ENCODE measurements at regions not wholly inside any gene's neighbourhood (a gene's known extent, or its start where the extent isn't known, plus 50 kb on each side); places are given as distances from the start of the nearest gene placed in this dataset.
"Not testable (repeated sequence)": the region's sequence is repeated elsewhere in the genome, so short reads cannot be mapped to it uniquely, and the experiment has no call there.

GRCh38 chr12:91460469-91460868, 277.9 kb upstream of the DCN start:
- DNase-seq (ENCODE audit: low spot score) = no peak

DNA sequence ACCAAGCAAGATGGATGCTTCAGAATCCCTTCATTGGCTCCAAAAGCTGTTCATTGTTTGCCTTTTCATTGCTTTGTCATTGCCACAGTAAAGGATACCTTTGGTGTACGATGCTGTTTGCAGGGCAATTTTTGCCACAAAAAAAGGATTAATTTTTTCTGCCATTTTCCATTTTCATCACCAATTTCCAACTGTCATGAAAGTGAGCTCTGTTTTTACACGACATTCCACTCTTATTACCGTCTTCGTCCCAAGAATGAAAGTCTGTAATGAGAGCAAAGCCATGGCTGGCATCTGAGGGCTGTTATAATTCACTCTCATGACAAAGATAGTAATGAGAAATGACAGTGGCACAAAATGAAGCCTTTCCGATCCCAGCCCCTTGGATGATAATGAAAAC, 272.7 kb upstream of the DCN start:
- DNase-seq (ENCODE audit: low spot score) = no peak

DNA sequence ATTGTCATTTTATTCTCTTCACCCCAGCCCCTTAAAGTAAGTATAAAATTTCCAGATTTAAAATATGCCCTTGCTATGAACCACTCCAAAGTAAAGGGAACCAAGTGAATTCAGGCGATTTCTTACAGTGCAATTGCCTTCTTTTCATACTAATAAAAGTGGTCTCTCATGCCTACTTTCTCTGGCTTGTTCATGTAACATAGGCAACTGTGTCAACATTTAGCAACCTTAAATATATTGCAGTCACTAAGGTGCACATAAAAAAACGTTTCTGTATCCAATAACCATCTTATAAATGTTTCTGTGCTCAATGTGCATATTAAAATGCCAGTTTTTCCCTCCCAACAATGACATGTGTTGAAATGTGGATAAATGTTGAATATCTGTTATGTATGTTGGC, 271.6 kb upstream of the DCN start:
- no peak for DNase-seq (ENCODE audit: low spot score)

- not testable (repeated sequence) for DNase-seq (ENCODE audit: low spot score)
These were observed 269.8 kb upstream of the DCN start for GRCh38 chr12:91452464-91452863.

DNA sequence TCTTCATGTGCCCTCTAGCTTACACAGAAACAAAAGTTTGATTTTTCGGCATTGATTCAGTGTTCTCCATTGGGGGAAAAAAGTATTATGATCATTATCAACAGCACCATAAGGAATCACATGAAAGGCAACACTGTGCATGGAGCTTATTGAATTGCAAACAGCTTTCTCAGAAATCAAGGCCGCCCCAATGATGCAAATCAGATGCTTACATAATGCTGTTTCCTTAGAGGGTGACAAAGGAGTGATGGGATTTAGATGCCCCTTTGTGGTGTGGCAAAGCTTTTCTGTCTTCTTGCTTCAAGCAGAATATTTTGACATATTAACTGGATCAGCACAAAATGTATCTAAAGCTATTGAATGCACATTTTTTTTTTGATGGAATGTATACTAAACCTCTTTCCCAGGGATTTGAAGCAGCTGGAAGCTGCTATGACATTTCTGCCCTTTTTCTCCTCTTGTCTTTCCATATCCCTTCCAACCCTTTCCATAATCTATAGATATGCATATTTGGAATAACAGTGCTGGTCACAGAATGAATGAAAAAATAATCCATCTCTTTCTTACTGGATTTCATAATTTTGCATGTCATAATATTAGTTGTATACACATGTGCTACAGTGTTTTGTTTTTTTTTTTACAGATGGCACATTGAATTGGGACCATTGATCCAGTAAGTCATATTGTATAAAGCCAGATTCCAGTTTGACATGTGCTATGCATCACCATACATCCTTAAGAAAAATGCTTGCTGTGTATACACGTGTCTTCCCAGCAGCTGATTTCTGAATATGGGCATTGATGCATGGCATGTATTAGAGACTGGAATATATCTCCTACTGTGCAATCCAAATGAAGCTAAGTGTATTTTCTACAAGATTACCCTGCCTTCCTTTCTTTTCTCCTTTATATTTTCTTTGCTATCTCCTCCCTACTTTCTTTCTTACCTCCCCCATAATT, 259.7 kb upstream of the DCN start:
- no peak for DNase-seq (ENCODE audit: low spot score)

GRCh38 chr12:91441246-91441645, 258.6 kb upstream of the DCN start:
- DNase-seq (ENCODE audit: low spot score) = no peak

DNA sequence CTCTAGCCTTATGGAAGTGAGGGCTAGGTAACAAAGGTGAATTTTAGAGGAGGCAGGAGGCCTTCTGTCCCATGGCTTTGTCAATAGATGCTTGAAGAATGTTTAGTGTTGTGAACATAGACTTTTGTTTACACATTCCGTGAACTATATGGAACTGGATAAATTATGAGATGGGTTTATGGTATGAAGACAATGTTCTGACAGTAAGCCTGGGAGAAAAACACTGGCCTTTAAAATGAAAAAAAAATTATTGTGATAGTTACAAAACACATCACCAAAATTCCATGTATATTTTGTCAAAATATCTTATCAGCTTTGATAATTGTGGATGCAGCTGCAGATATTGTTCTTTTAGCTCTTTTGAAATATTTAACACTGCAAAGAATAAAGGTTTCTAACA, 251.5 kb upstream of the DCN start:
- no peak for DNase-seq (ENCODE audit: low spot score)

- no peak for DNase-seq (ENCODE audit: low spot score)
These were observed 250.1 kb upstream of the DCN start for GRCh38 chr12:91432755-91433154.

DNA sequence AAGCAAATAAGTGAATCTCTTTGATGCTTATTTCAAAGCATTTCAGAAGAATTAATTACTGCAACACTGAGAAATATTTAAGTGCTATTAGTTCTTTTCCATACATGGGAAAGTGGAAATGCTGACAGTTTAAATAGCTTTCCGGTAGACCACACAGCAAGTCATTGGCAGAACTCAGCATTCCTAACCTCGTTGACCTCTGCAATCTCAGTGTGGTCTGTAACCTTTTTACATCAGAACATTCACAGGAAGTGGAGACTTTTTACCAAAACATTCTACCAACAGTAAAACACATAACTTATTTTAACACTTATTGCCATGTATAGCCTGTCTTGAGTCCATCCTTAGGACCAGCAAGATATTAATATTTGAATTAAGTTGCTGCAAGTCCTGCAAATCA, 249.5 kb upstream of the DCN start:
- peak; percentile 65 for DNase-seq (ENCODE audit: low spot score)

DNA sequence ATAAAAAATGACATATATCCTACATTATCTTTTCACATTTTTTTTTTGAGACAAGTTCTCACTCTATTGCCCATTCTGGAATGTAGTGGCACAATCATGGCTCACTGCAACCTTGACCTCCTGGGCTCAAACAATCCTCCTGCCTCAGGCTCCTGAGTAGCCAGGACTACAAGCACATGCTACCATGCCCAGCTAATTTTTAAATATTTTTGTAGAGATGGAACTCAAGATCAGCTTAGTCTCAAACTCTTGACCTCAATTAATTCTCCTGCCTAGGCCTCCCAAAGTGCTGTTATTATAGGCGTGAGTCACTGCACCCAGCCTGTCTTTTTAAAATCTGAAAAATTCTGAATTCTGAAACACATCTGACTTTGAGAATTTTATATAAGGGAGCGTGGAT, 241.9 kb upstream of the DCN start:
- DNase-seq (ENCODE audit: low spot score) = no peak

DNA sequence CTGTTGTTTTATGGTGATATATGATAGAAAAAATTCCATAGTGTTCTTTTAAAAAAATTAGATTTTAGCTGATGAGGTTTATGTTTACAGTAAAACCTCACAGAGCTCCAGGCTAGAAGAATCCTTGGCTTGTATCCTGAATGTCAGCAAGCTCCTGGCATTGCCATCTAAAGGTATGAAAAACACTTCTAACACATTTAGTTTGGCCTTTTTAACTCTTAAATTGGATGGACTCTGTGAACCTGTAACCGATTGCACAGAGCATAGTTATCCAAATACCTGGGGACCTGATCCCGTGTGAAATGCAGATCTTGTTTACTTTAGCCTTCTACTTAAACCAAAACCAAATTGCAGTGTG, 241.1 kb upstream of the DCN start:
- DNase-seq (ENCODE audit: low spot score) = no peak

DNA sequence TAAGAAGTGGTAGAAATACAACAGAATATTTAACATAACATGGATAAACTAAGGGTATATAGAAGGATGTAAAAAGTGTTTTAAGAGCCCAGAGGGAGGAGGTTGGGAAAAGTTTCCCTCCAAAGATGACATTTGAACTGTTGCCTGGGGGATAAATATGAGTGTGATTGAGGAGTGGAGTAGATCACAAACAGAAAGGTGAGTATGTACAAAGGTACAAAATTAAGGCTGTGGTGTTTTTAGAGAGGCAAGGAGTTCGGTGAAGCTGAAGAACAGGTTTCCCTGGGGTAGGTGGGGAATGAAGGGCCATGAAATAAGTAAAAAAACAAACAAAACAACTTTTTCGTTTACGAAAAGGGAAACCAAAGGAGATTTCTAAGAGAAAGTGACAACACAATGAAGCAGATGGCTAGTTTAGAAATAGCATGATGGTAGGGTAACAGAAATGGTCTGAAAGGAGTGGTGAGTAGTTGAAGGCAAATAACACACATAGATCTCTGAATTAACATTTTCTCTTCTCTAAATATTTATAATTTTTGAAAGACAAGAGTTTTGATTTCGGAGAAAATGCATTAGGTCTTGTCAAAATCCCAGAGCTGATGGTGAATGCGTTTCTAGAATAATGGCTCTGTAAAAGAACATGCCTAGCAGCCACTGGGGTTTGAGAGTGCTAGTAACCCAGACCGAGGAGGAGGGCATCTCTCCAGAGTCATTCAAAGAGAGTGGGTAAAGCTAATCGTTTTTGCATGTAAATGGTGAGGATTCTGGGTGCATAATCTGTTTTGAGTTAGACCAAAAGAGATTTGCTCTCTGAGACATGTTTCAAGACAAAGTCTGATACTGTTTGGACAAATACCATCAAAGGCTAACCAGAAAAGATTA, 240.4 kb upstream of the DCN start:
- DNase-seq (ENCODE audit: low spot score) = no peak

- DNase-seq (ENCODE audit: low spot score) = no peak
These were observed 239.5 kb upstream of the DCN start for GRCh38 chr12:91422127-91422526.

DNA sequence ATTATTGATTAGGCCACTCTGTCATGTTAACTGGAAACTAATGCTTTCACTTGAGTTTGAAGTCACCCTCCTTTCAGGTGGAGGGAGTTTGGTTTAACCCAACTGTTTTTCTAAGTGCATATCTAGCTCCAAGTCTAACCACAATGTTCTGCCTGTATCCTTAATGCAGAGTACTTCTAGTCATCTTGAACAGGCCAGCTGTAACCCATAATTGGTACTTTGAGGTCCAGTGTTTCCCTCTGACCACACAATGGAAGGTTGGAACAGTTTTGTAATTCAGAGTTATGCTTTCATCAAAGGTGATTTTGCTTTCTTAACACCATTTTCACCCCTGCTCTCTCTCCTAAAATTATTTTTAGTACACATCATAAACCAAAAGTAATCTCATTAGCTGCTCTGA, 237.2 kb upstream of the DCN start:
- DNase-seq (ENCODE audit: low spot score) = peak; percentile 14

- no peak for DNase-seq (ENCODE audit: low spot score)
These were observed 235.8 kb upstream of the DCN start for GRCh38 chr12:91418221-91419090.

- no peak for DNase-seq (ENCODE audit: low spot score)
These were observed 235.0 kb upstream of the DCN start for GRCh38 chr12:91417650-91418049.

GRCh38 chr12:91414636-91415035, 232.0 kb upstream of the DCN start:
- DNase-seq (ENCODE audit: low spot score) = no peak

DNA sequence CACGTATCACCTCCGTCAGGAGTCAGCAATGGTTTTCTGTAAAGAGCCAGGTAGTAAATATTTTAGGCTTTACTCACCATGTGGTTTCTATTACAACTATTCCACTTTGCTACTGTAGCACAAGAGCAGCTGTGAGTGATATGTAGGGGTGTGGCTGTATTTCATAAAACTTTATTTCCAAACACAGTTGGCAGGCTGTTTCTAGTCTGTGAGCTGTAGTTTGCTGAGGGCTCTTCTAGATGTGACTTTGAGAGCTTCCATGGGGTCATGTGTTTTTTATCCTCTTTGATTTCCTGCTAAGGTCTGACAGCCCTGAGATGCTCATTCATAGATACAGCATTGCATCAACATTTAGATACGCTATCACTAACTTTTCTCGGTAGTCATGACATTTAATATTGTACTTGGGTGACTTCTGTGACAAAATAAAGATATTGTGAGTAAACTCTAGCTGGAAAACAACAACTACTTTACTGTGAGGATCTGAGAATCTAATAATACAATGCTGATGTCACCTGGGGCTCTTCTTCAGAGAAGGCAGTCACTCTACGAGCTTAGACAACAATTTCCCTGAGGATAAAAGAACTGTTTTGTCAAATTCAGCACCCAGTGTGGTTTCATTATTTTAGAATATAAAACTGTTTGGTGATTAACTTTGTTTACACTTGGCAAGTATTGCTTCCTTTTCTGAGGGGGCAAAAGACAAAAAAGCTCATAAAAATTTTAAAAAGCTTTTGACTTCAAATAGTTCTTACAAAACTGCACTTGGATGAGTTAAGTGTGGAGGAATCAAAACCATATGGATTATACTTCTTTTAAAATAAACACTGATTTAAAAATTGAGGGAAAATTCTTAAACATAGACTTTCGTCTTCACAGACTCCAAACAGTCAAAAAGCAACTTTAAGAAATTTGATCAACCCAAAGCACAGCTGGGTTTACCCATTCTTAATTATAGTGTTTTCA, 231.2 kb upstream of the DCN start:
- peak; percentile 79 for DNase-seq (ENCODE audit: low spot score)

- peak; percentile 74 for DNase-seq (ENCODE audit: low spot score)
These were observed 224.3 kb upstream of the DCN start for GRCh38 chr12:91406920-91407341.

GRCh38 chr12:91404441-91404840, 221.8 kb upstream of the DCN start:
- no peak for DNase-seq (ENCODE audit: low spot score)

GRCh38 chr12:91401190-91401589, 218.6 kb upstream of the DCN start:
- no peak for DNase-seq (ENCODE audit: low spot score)
